ENCODE measurements at regions not wholly inside any gene's neighbourhood (a gene's known extent, or its start where the extent isn't known, plus 50 kb on each side); places are given as distances from the start of the nearest gene placed in this dataset.

DNA sequence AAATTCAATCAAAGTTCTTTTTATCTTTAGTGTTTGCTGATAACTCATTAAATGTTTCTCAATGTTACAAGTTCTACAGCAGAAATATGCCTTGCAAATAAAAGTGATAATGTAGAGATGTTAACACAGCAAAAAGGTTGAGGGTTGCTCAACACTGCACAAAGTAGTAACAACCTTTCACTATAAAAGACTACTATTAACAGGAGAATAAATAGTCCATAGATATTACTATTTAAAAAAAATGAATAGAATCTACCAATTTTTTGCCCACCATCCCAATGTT, 378.1 kb downstream of the RBM43 start:
- TF ChIP-seq CTCF (conservative IDR thresholded peaks at IDR 0.05; ENCODE audit: low read depth in 2 of 2) (no peak), POLR2AphosphoS5 (IDR thresholded peaks at IDR 0.05; ENCODE audit: low read depth) (no peak), EZH2phosphoT487 (IDR thresholded peaks at IDR 0.05; ENCODE audit: unreplicated experiment) (no peak), EZH2 (IDR thresholded peaks at IDR 0.05; ENCODE audit: low read depth, unreplicated experiment) (no peak), NANOG (IDR thresholded peaks at IDR 0.05; ENCODE audit: borderline replicate concordance) (no peak), REST (IDR thresholded peaks at IDR 0.05; ENCODE audit: unreplicated experiment) (no peak), CREB1 (CRISPR knock-in tag; IDR thresholded peaks at IDR 0.05; ENCODE audit: low read depth) (no peak), ZNF331 (CRISPR knock-in tag; IDR thresholded peaks at IDR 0.05; ENCODE audit: low read depth) (no peak), JUNB (IDR thresholded peaks at IDR 0.05; ENCODE audit: unreplicated experiment) (no peak)

Measured in GM23338 (cell line).